ENCODE measurements at regions not wholly inside any gene's neighbourhood (a gene's known extent, or its start where the extent isn't known, plus 50 kb on each side); places are given as distances from the start of the nearest gene placed in this dataset.
"Not testable (repeated sequence)": the region's sequence is repeated elsewhere in the genome, so short reads cannot be mapped to it uniquely, and the experiment has no call there.

GRCh38 chr12:73833746-73834145 is 703.9 kb upstream of the ATXN7L3B start:
- Mint-ChIP-seq H3K4me1 (ENCODE audit: unreplicated experiment) (no peaks in the 10 kb centered on the region), H3K9me3 (no peaks in the 10 kb centered on the region), H3K36me3 (no peaks in the 10 kb centered on the region), H3K4me3 (no peak overlapping the region), H3K27me3 (no peaks in the 10 kb centered on the region), H3K27ac (no peak overlapping the region)
- TF ChIP-seq, protein P1, sequence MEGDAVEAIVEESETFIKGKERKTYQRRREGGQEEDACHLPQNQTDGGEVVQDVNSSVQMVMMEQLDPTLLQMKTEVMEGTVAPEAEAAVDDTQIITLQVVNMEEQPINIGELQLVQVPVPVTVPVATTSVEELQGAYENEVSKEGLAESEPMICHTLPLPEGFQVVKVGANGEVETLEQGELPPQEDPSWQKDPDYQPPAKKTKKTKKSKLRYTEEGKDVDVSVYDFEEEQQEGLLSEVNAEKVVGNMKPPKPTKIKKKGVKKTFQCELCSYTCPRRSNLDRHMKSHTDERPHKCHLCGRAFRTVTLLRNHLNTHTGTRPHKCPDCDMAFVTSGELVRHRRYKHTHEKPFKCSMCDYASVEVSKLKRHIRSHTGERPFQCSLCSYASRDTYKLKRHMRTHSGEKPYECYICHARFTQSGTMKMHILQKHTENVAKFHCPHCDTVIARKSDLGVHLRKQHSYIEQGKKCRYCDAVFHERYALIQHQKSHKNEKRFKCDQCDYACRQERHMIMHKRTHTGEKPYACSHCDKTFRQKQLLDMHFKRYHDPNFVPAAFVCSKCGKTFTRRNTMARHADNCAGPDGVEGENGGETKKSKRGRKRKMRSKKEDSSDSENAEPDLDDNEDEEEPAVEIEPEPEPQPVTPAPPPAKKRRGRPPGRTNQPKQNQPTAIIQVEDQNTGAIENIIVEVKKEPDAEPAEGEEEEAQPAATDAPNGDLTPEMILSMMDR (conservative IDR thresholded peaks at IDR 0.05) = no peak
- no peak for DNase-seq (ENCODE audit: extremely low spot score, unreplicated experiment)

- H3K27ac Mint-ChIP-seq = no peak overlapping the region
- H3K4me3 Mint-ChIP-seq = no peak overlapping the region
- no peaks in the 10 kb centered on the region for H3K4me1 Mint-ChIP-seq (ENCODE audit: unreplicated experiment)
- no peaks in the 10 kb centered on the region for H3K27me3 Mint-ChIP-seq
- H3K36me3 Mint-ChIP-seq = no peaks in the 10 kb centered on the region
- no peaks in the 10 kb centered on the region for H3K9me3 Mint-ChIP-seq
- TF ChIP-seq, protein P1 (conservative IDR thresholded peaks at IDR 0.05) = no peak
- DNase-seq (ENCODE audit: extremely low spot score, unreplicated experiment) = no peak
These were observed 695.7 kb upstream of the ATXN7L3B start for GRCh38 chr12:73841963-73842362.

- DNase-seq (ENCODE audit: extremely low spot score, unreplicated experiment) = no peak
- Mint-ChIP-seq H3K36me3 (no peaks in the 10 kb centered on the region), H3K27me3 (no peaks in the 10 kb centered on the region), H3K4me3 (no peak overlapping the region), H3K27ac (no peak overlapping the region), H3K4me1 (ENCODE audit: unreplicated experiment) (no peaks in the 10 kb centered on the region), H3K9me3 (no peaks in the 10 kb centered on the region)
- TF ChIP-seq, protein P1 (conservative IDR thresholded peaks at IDR 0.05) = no peak
These were observed 674.1 kb upstream of the ATXN7L3B start for GRCh38 chr12:73863546-73863945.

- no peak for DNase-seq (ENCODE audit: extremely low spot score, unreplicated experiment)
- Mint-ChIP-seq H3K36me3 (no peaks in the 10 kb centered on the region), H3K27ac (no peak overlapping the region), H3K4me3 (no peak overlapping the region), H3K4me1 (ENCODE audit: unreplicated experiment) (peaks cover 4% of the 10 kb centered on the region), H3K27me3 (no peaks in the 10 kb centered on the region), H3K9me3 (no peaks in the 10 kb centered on the region)
- TF ChIP-seq, protein P1 (conservative IDR thresholded peaks at IDR 0.05) = no peak
These were observed 670.5 kb upstream of the ATXN7L3B start for GRCh38 chr12:73867147-73867546.

- DNase-seq (ENCODE audit: extremely low spot score, unreplicated experiment); H3K4me3 Mint-ChIP-seq; H3K4me1 Mint-ChIP-seq (ENCODE audit: unreplicated experiment); H3K36me3 Mint-ChIP-seq; H3K27me3 Mint-ChIP-seq; H3K27ac Mint-ChIP-seq; H3K9me3 Mint-ChIP-seq: not testable (repeated sequence)
These were observed 660.3 kb upstream of the ATXN7L3B start for GRCh38 chr12:73877291-73877690.

DNA sequence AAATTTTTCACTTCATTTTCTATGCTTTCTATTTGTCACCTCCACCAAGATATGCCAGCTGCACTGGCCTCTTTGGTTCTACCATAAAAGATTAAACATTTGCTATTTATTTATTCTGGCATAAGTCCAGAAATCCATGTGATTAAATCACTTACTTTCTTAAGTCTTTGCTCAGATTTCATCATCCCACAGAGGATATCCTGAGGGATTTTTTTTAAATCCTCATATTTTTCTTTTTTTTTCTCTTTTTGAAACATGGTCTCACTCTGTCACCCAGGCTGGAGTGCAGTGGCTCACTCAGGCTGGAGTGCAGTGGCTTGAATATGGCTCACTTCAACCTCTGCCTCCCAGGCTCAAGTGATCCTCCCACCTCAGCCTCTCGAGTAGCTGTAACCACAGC is 645.4 kb upstream of the ATXN7L3B start:
- no peaks in the 10 kb centered on the region for H3K27me3 Mint-ChIP-seq
- H3K36me3 Mint-ChIP-seq = no peaks in the 10 kb centered on the region
- no peaks in the 10 kb centered on the region for H3K9me3 Mint-ChIP-seq
- no peak overlapping the region for H3K27ac Mint-ChIP-seq
- H3K4me1 Mint-ChIP-seq (ENCODE audit: unreplicated experiment) = no peaks in the 10 kb centered on the region
- TF ChIP-seq, protein P1 (conservative IDR thresholded peaks at IDR 0.05) = no peak
- DNase-seq (ENCODE audit: extremely low spot score, unreplicated experiment) = no peak
- no peak overlapping the region for H3K4me3 Mint-ChIP-seq

Measured in type B pancreatic cell (in vitro differentiated cells).